HL-60 (cell line): ENCODE measurements at regions not wholly inside any gene's neighbourhood (a gene's known extent, or its start where the extent isn't known, plus 50 kb on each side); places are given as distances from the start of the nearest gene placed in this dataset.

Source experiments
- DNase-seq, 2 experiments: peaks; one replicate each; pipeline ENCODE4 v3.0.0-alpha.2; 2010 to 2020; ENCODE audit warnings: low read depth in 1 of 2, low spot score in 1 of 2
- H3K27ac ChIP-seq: fragments of 250-450 bp; sonication (Bioruptor Pico); replicated peaks from 2 replicates; pipeline ENCODE4 v1.5.1; 2020; ENCODE audit warnings: mild to moderate bottlenecking, moderate library complexity
- H3K27me3 ChIP-seq: fragments of 250-450 bp; sonication (Bioruptor Pico); 2 replicates; pipeline ENCODE4 v1.5.1; 2021; ENCODE audit warnings: mild to moderate bottlenecking, moderate library complexity; ENCODE audit not compliant: insufficient read depth, poor library complexity, severe bottlenecking
- H3K4me3 ChIP-seq: replicated peaks from 2 replicates; pipeline ENCODE4 v1.5.1; 2011; ENCODE audit warnings: mild to moderate bottlenecking, control low read depth, low read length; ENCODE audit not compliant: insufficient read depth
- GABPA ChIP-seq: IDR thresholded peaks from 2 replicates; pipeline ENCODE4 v1.6.1; 2012; ENCODE audit warnings: low read depth
- POLR2AphosphoS5 ChIP-seq: IDR thresholded peaks from 2 replicates; pipeline ENCODE4 v1.6.1; 2012; ENCODE audit warnings: low read depth
- SPI1 ChIP-seq: IDR thresholded peaks from 2 replicates; pipeline ENCODE4 v1.6.1; 2012; ENCODE audit warnings: low read depth, mild to moderate bottlenecking, borderline replicate concordance
- TF ChIP-seq, protein P1 (sequence below): IDR thresholded peaks from one replicate; pipeline ENCODE4 v1.5.1; 2011; ENCODE audit warnings: low read length, control low read depth, inconsistent platforms; ENCODE audit not compliant: insufficient read depth
- TF ChIP-seq, protein P2 (sequence below): IDR thresholded peaks from 2 replicates; pipeline ENCODE4 v1.6.1; 2012; ENCODE audit warnings: low read depth; ENCODE audit not compliant: insufficient replicate concordance

GRCh38 chr10:64316833-64317232 lies 795.6 kb downstream of the REEP3 start:
- TF ChIP-seq POLR2AphosphoS5 (no peak), SPI1 (no peak), GABPA (no peak)
- TF ChIP-seq, protein P1, sequence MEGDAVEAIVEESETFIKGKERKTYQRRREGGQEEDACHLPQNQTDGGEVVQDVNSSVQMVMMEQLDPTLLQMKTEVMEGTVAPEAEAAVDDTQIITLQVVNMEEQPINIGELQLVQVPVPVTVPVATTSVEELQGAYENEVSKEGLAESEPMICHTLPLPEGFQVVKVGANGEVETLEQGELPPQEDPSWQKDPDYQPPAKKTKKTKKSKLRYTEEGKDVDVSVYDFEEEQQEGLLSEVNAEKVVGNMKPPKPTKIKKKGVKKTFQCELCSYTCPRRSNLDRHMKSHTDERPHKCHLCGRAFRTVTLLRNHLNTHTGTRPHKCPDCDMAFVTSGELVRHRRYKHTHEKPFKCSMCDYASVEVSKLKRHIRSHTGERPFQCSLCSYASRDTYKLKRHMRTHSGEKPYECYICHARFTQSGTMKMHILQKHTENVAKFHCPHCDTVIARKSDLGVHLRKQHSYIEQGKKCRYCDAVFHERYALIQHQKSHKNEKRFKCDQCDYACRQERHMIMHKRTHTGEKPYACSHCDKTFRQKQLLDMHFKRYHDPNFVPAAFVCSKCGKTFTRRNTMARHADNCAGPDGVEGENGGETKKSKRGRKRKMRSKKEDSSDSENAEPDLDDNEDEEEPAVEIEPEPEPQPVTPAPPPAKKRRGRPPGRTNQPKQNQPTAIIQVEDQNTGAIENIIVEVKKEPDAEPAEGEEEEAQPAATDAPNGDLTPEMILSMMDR, result no peak
- TF ChIP-seq, protein P2, sequence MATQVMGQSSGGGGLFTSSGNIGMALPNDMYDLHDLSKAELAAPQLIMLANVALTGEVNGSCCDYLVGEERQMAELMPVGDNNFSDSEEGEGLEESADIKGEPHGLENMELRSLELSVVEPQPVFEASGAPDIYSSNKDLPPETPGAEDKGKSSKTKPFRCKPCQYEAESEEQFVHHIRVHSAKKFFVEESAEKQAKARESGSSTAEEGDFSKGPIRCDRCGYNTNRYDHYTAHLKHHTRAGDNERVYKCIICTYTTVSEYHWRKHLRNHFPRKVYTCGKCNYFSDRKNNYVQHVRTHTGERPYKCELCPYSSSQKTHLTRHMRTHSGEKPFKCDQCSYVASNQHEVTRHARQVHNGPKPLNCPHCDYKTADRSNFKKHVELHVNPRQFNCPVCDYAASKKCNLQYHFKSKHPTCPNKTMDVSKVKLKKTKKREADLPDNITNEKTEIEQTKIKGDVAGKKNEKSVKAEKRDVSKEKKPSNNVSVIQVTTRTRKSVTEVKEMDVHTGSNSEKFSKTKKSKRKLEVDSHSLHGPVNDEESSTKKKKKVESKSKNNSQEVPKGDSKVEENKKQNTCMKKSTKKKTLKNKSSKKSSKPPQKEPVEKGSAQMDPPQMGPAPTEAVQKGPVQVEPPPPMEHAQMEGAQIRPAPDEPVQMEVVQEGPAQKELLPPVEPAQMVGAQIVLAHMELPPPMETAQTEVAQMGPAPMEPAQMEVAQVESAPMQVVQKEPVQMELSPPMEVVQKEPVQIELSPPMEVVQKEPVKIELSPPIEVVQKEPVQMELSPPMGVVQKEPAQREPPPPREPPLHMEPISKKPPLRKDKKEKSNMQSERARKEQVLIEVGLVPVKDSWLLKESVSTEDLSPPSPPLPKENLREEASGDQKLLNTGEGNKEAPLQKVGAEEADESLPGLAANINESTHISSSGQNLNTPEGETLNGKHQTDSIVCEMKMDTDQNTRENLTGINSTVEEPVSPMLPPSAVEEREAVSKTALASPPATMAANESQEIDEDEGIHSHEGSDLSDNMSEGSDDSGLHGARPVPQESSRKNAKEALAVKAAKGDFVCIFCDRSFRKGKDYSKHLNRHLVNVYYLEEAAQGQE, result no peak
- H3K4me3 ChIP-seq, result no peak overlapping the region
- DNase-seq, result no peak
- H3K27me3 ChIP-seq, result no peaks in the 10 kb centered on the region
- no peak overlapping the region for H3K27ac ChIP-seq

DNA sequence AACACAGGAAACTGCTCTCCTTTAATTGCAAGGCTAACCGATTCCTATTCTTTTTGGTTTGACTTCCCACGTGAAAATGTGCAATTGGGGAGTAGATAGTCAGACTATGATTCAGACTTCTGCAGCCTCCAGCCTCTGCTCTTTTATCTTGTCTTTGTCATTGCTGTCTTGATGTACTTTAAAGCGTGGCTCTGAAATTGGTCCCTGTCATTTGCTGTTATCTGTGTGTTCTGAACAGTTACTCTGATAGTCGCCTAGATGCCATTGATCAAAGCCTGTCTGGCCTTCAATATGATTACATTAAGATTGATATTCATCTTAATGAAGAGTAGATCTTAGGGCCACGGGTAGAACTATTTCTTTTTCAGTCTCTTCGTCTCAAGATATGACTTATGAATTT lies 799.2 kb downstream of the REEP3 start:
- no peaks in the 10 kb centered on the region for H3K27me3 ChIP-seq
- H3K27ac ChIP-seq, result no peak overlapping the region
- no peak for TF ChIP-seq SPI1
- no peak for TF ChIP-seq POLR2AphosphoS5
- TF ChIP-seq, protein P2, result no peak
- no peak for TF ChIP-seq GABPA
- TF ChIP-seq, protein P1, result no peak
- H3K4me3 ChIP-seq, result no peak overlapping the region
- no peak for DNase-seq

- DNase-seq, result no peak
- TF ChIP-seq SPI1 (no peak), POLR2AphosphoS5 (no peak), GABPA (no peak)
- TF ChIP-seq, protein P1, result no peak
- TF ChIP-seq, protein P2, result no peak
- Histone ChIP-seq H3K27me3 (no peaks in the 10 kb centered on the region), H3K4me3 (no peak overlapping the region), H3K27ac (no peak overlapping the region)
These were observed 808.3 kb downstream of the REEP3 start for GRCh38 chr10:64329510-64329909.
